SK-N-SH (cell line): ENCODE measurements at regions not wholly inside any gene's neighbourhood (a gene's known extent, or its start where the extent isn't known, plus 50 kb on each side); places are given as distances from the start of the nearest gene placed in this dataset.

Experiments
- CTCF ChIA-PET: fragments of 300-600, 350-600 bp; formaldehyde crosslinking; extraction: SDS; loops from one replicate; lab custom pipeline; 2021; lab: Yijun Ruan, JAX
- POLR2A ChIA-PET: fragments of 350-600 bp; sonication (Branson Sonifier 250); formaldehyde crosslinking; extraction: SDS; loops from one replicate; lab custom pipeline; 2020; ENCODE audit warnings: antibody characterized with exemption, inconsistent platforms; lab: Yijun Ruan, JAX
- DNase-seq: peaks from one replicate; pipeline ENCODE4 v3.0.0; 2012
- H2AFZ ChIP-seq: fragments of 200-600 bp; sonication (generic); 2 replicates; pipeline ENCODE4 v1.8.1; 2016; ENCODE audit warnings: antibody characterized with exemption, mild to moderate bottlenecking, low read depth
- H3F3A ChIP-seq: fragments of 200-600 bp; sonication (generic); replicated peaks from 2 replicates; pipeline ENCODE3; 2016; ENCODE audit warnings: antibody characterized with exemption, mild to moderate bottlenecking; ENCODE audit not compliant: insufficient read depth
- H3K27ac ChIP-seq, 2 experiments: fragments of 200-500 bp in 1 of 2; fragments of 200-600 bp in 1 of 2; sonication (Bioruptor generic) in 1 of 2; sonication (generic), shearing (Covaris generic) in 1 of 2; 2 replicates each; pipeline versions ENCODE4 v1.5.1 to v1.6.1; 2014 to 2016; ENCODE audit warnings: low read depth in 2 of 2, inconsistent platforms in 1 of 2, low read length in 1 of 2, mild to moderate bottlenecking in 1 of 2, mixed read lengths in 1 of 2
- H3K27me3 ChIP-seq: fragments of 200-600 bp; sonication (generic), shearing (Covaris generic); 2 replicates; pipeline ENCODE4 v1.6.1; 2016; ENCODE audit warnings: mixed run types; ENCODE audit not compliant: insufficient read depth
- H3K36me3 ChIP-seq, 2 experiments: fragments of 200-500 bp in 1 of 2; fragments of 200-600 bp in 1 of 2; sonication (Bioruptor generic) in 1 of 2; sonication (generic) in 1 of 2; replicated peaks in 1 of 2; 2 replicates each; pipeline versions ENCODE3 to v1.5.1; 2014 to 2016; ENCODE audit warnings: low read length in 1 of 2, mild to moderate bottlenecking in 1 of 2; ENCODE audit not compliant: insufficient read depth in 2 of 2, control insufficient read depth in 1 of 2
- H3K4me1 ChIP-seq, 2 experiments: fragments of 200-500 bp in 1 of 2; fragments of 200-600 bp in 1 of 2; sonication (Bioruptor generic) in 1 of 2; sonication (generic), shearing (Covaris generic) in 1 of 2; 2 replicates each; pipeline versions ENCODE4 v1.5.1 to v1.6.1; 2014 to 2016; ENCODE audit warnings: low read depth in 1 of 2, low read length in 1 of 2, mixed run types in 1 of 2; ENCODE audit not compliant: insufficient read depth in 2 of 2, control insufficient read depth in 1 of 2
- H3K4me2 ChIP-seq: fragments of 200-600 bp; sonication (generic), shearing (Covaris generic); 2 replicates; pipeline ENCODE4 v1.6.1; 2017; ENCODE audit warnings: mixed run types
- H3K4me3 ChIP-seq, 2 experiments: fragments of 200-500 bp in 1 of 2; fragments of 200-600 bp in 1 of 2; sonication (Bioruptor generic) in 1 of 2; sonication (generic), shearing (Covaris generic) in 1 of 2; 2 replicates each; pipeline versions ENCODE4 v1.5.1 to v1.8.1; 2014 to 2016; ENCODE audit warnings: low read depth in 2 of 2, inconsistent platforms in 1 of 2, low read length in 1 of 2, mild to moderate bottlenecking in 1 of 2, mixed read lengths in 1 of 2, moderate library complexity in 1 of 2
- H3K79me2 ChIP-seq: fragments of 200-600 bp; sonication (generic); 2 replicates; pipeline ENCODE4 v1.8.1; 2017; ENCODE audit warnings: mild to moderate bottlenecking; ENCODE audit not compliant: insufficient read depth
- H3K9ac ChIP-seq: fragments of 200-600 bp; sonication (generic); 2 replicates; pipeline ENCODE4 v1.6.1; 2017; ENCODE audit warnings: mixed run types
- H3K9me2 ChIP-seq: fragments of 200-600 bp; sonication (generic); 2 replicates; pipeline ENCODE4 v1.6.1; 2017; ENCODE audit warnings: mixed run types
- H3K9me3 ChIP-seq: fragments of 200-600 bp; sonication (generic); 2 replicates; pipeline ENCODE4 v1.6.1; 2017; ENCODE audit warnings: mixed run types, mild to moderate bottlenecking, moderate library complexity
- H4K20me1 ChIP-seq: fragments of 200-600 bp; sonication (generic); 2 replicates; pipeline ENCODE4 v1.6.1; 2017; ENCODE audit warnings: mild to moderate bottlenecking, mixed run types; ENCODE audit not compliant: insufficient read depth
- ELF1 ChIP-seq: IDR thresholded peaks from 2 replicates; pipeline ENCODE4 v1.4.0; 2012
- EZH2phosphoT487 ChIP-seq: fragments of 200-600 bp; sonication (generic); IDR thresholded peaks from 2 replicates; pipeline ENCODE4 v1.6.1; 2017; ENCODE audit warnings: low read depth, mixed run types, mild to moderate bottlenecking, antibody characterized with exemption, moderate library complexity, borderline replicate concordance
- JUND ChIP-seq: IDR thresholded peaks from 2 replicates; pipeline ENCODE4 v1.4.0; 2012
- MAX ChIP-seq: IDR thresholded peaks from 2 replicates; pipeline ENCODE4 v1.4.0; 2012; ENCODE audit warnings: low read depth
- MXI1 ChIP-seq: IDR thresholded peaks from 2 replicates; pipeline ENCODE4 v1.6.1; 2012; ENCODE audit warnings: mild to moderate bottlenecking, low read depth, low read length, improper control_type of control experiment
- RAD21 ChIP-seq: IDR thresholded peaks from 2 replicates; pipeline ENCODE4 v1.6.1; 2012; ENCODE audit warnings: mild to moderate bottlenecking, low read length
- REST ChIP-seq: IDR thresholded peaks from 2 replicates; pipeline ENCODE4 v1.6.1; 2012; ENCODE audit warnings: mild to moderate bottlenecking, low read depth, low read length, moderate library complexity
- RFX5 ChIP-seq: IDR thresholded peaks from 2 replicates; pipeline ENCODE4 v1.6.1; 2012; ENCODE audit warnings: mild to moderate bottlenecking, improper control_type of control experiment, low read length
- RXRA ChIP-seq: IDR thresholded peaks from 2 replicates; pipeline ENCODE4 v1.4.0; 2012; ENCODE audit warnings: low read depth, mild to moderate bottlenecking, borderline replicate concordance
- SIN3A ChIP-seq: IDR thresholded peaks from 2 replicates; pipeline ENCODE4 v1.6.1; 2012; ENCODE audit warnings: low read depth, mild to moderate bottlenecking, low read length, moderate library complexity, borderline replicate concordance
- USF1 ChIP-seq: IDR thresholded peaks from 2 replicates; pipeline ENCODE4 v1.4.0; 2012; ENCODE audit warnings: low read depth, borderline replicate concordance
- USF2 ChIP-seq: fragments of 150-350 bp; IDR thresholded peaks from 2 replicates; pipeline ENCODE4 v1.6.1; 2017; ENCODE audit warnings: antibody characterized with exemption, low read length, low read depth, borderline replicate concordance
- ZBTB33 ChIP-seq: IDR thresholded peaks from 2 replicates; pipeline ENCODE4 v1.4.0; 2012; ENCODE audit warnings: low read depth, borderline replicate concordance
- WGBS: methylation state at CpG from one replicate; pipeline ENCODE4 v1.1.6; 2017; ENCODE audit warnings: low lambda C conversion rate; 5-methylcytosine and 5-hydroxymethylcytosine counted together

GRCh38 chr13:90352763-90353162 lies 994.7 kb upstream of the MIR17HG start:
- POLR2A ChIA-PET, result no interaction called here
- CTCF ChIA-PET, result interaction anchor here (1.2 kb wide), 1 partner anchor 9 kb away, joined by 4 read pairs; no protein-coding TSS in a partner anchor
- H3K9me3 ChIP-seq, result no peaks in the 10 kb centered on the region; the same call in 1 of the 2 replicates

GRCh38 chr13:90355162-90355751 lies 992.2 kb upstream of the MIR17HG start:
- no peaks in the 10 kb centered on the region for H3K4me1 ChIP-seq
- no peak overlapping the region for H2AFZ ChIP-seq
- 64% methylated on average over 1 of the region's 1 CpG for WGBS
- no peaks in the 10 kb centered on the region for H3K79me2 ChIP-seq
- no peak overlapping the region for H3K9ac ChIP-seq
- H3K27me3 ChIP-seq, result no peaks in the 10 kb centered on the region
- H3K27ac ChIP-seq, result no peak overlapping the region
- no peaks in the 10 kb centered on the region for H3K36me3 ChIP-seq
- no peak for TF ChIP-seq RFX5
- H3K4me2 ChIP-seq, result no peak overlapping the region
- no peak for DNase-seq
- ChIA-PET POLR2A (no interaction called here), CTCF (interaction anchor here (1.3 kb wide), 1 partner anchor 28 kb away, joined by 3 read pairs; no protein-coding TSS in a partner anchor)
- H3K4me3 ChIP-seq, result no peak overlapping the region
- no peaks in the 10 kb centered on the region for H3F3A ChIP-seq
- no peaks in the 10 kb centered on the region for H3K9me2 ChIP-seq
- H3K9me3 ChIP-seq, result no peaks in the 10 kb centered on the region; the same call in 1 of the 2 replicates
- H4K20me1 ChIP-seq, result no peaks in the 10 kb centered on the region

More at GRCh38 chr13:90352763-90353162, 994.7 kb upstream of the MIR17HG start:
- no peaks in the 10 kb centered on the region for H3F3A ChIP-seq
- H3K79me2 ChIP-seq, result no peaks in the 10 kb centered on the region
- H3K27me3 ChIP-seq, result no peaks in the 10 kb centered on the region
- 90% methylated on average over 1 of the region's 1 CpG for WGBS
- H4K20me1 ChIP-seq, result no peaks in the 10 kb centered on the region
- H3K9ac ChIP-seq, result no peak overlapping the region
- no peak overlapping the region for H3K27ac ChIP-seq
- H3K4me2 ChIP-seq, result no peak overlapping the region
- H3K4me1 ChIP-seq, result no peaks in the 10 kb centered on the region
- no peak overlapping the region for H3K4me3 ChIP-seq
- H3K9me2 ChIP-seq, result no peaks in the 10 kb centered on the region
- no peak for DNase-seq
- TF ChIP-seq ZBTB33 (no peak), EZH2phosphoT487 (no peak), SIN3A (no peak), MAX (no peak), ELF1 (no peak)
- no peaks in the 10 kb centered on the region for H3K36me3 ChIP-seq
- no peak overlapping the region for H2AFZ ChIP-seq

GRCh38 chr13:90360785-90361184 lies 986.7 kb upstream of the MIR17HG start:
- Histone ChIP-seq H3K4me1 (no peaks in the 10 kb centered on the region), H4K20me1 (no peaks in the 10 kb centered on the region), H3K9me2 (no peaks in the 10 kb centered on the region), H3K4me3 (no peak overlapping the region), H3K27me3 (no peaks in the 10 kb centered on the region), H3K27ac (no peak overlapping the region), H3K9me3 (no peaks in the 10 kb centered on the region; the same call in 1 of the 2 replicates), H3K79me2 (no peaks in the 10 kb centered on the region), H3K9ac (no peak overlapping the region), H3F3A (no peaks in the 10 kb centered on the region), H3K4me2 (no peak overlapping the region), H3K36me3 (no peaks in the 10 kb centered on the region), H2AFZ (no peak overlapping the region)
- ChIA-PET POLR2A (no interaction called here), CTCF (no interaction called here)
- DNase-seq, result no peak
- WGBS, result 47% methylated on average over 1 of the region's 1 CpG
- TF ChIP-seq REST, result no peak
- TF ChIP-seq RFX5, result no peak
- TF ChIP-seq ELF1, result no peak
- no peak for TF ChIP-seq JUND
- TF ChIP-seq RXRA, result no peak
- no peak for TF ChIP-seq USF1
- TF ChIP-seq RAD21, result no peak
- TF ChIP-seq MXI1, result no peak
- no peak for TF ChIP-seq USF2
- no peak for TF ChIP-seq SIN3A
